HepG2 (cell line): ENCODE measurements at regions not wholly inside any gene's neighbourhood (a gene's known extent, or its start where the extent isn't known, plus 50 kb on each side); places are given as distances from the start of the nearest gene placed in this dataset.

Experiments
- ATAC-seq: fragments of 200-7000 bp; cut with Tn5 transposase; 3 replicates; pipeline ENCODE4 v1.9.1; 2020; ENCODE audit warnings: mild to moderate bottlenecking, moderate library complexity
- BruUV-seq: library from RNA; stranded (reverse); fragments of 400-500 nt; replicated peaks from 2 replicates; lab custom pipeline; 2021; lab: Mats Ljungman, UMichigan
- CTCF ChIA-PET: fragments of 300-600 bp; formaldehyde crosslinking; extraction: SDS; loops from one replicate; lab custom pipeline; 2021; ENCODE audit warnings: low total read pairs, inconsistent platforms, low intra/inter-chr PET ratio; lab: Yijun Ruan, JAX
- POLR2A ChIA-PET: fragments of 350-600 bp; sonication (Branson Sonifier 250); formaldehyde crosslinking; loops from one replicate; lab custom pipeline; 2020; ENCODE audit warnings: antibody characterized with exemption, inconsistent platforms; lab: Yijun Ruan, JAX
- DNase-seq: peaks from one replicate; pipeline ENCODE4 v3.0.0-alpha.2; 2015; ENCODE audit warnings: low spot score
- FAIRE-seq: peaks from 3 replicates; lab custom pipeline; 2011; peaks lifted over from hg19 to GRCh38; lab: Jason Lieb, UNC
- H2AFZ ChIP-seq: one replicate; pipeline ENCODE4 v1.6.1; 2011; ENCODE audit warnings: low read length, inconsistent platforms
- H3K27ac ChIP-seq: fragments of 300-600 bp; 3 replicates; pipeline ENCODE4 v1.8.0; 2011; ENCODE audit warnings: mixed run types, mild to moderate bottlenecking, mixed read lengths, low read length, inconsistent platforms; ENCODE audit not compliant: insufficient read depth; ENCODE audit errors: extremely low read length
- H3K27me3 ChIP-seq, 2 experiments: fragments of 200-600 bp in 1 of 2; 2 replicates in 1 of 2; 3 replicates in 1 of 2; pipeline versions ENCODE4 v1.6.0 to v1.8.0; 2011; ENCODE audit warnings: low read length in 2 of 2, mild to moderate bottlenecking in 2 of 2, moderate library complexity in 2 of 2, inconsistent platforms in 1 of 2; ENCODE audit not compliant: insufficient read depth in 2 of 2, control insufficient read depth in 1 of 2
- H3K36me3 ChIP-seq, 2 experiments: fragments of 200-600 bp in 1 of 2; replicated peaks in 1 of 2; 2 replicates in 1 of 2; 3 replicates in 1 of 2; pipeline versions ENCODE4 v1.5.1 to v1.8.0; 2011; ENCODE audit warnings: low read length in 2 of 2, inconsistent platforms in 1 of 2; ENCODE audit not compliant: insufficient read depth in 2 of 2, control insufficient read depth in 1 of 2
- H3K4me1 ChIP-seq: 2 replicates; pipeline ENCODE4 v1.5.1; 2012; ENCODE audit warnings: low read length, inconsistent platforms; ENCODE audit not compliant: insufficient read depth
- H3K4me2 ChIP-seq: 2 replicates; pipeline ENCODE4 v1.6.0; 2011; ENCODE audit warnings: low read depth, low read length, inconsistent platforms
- H3K4me3 ChIP-seq, 3 experiments: fragments of 200-600 bp in 1 of 3; sonication (generic), shearing (Covaris generic) in 1 of 3; replicated peaks in 1 of 3; 2 replicates each; pipeline ENCODE4 v1.5.1; 2011 to 2016; ENCODE audit warnings: low read length in 3 of 3, inconsistent platforms in 2 of 3, low read depth in 2 of 3, mild to moderate bottlenecking in 2 of 3, control low read depth in 1 of 3, mixed read lengths in 1 of 3; ENCODE audit not compliant: insufficient read depth in 1 of 3
- H3K79me2 ChIP-seq: one replicate; pipeline ENCODE4 v1.6.1; 2011; ENCODE audit warnings: low read length, inconsistent platforms; ENCODE audit not compliant: insufficient read depth
- H3K9ac ChIP-seq: 2 replicates; pipeline ENCODE4 v1.6.0; 2011; ENCODE audit warnings: mild to moderate bottlenecking, low read depth, low read length, inconsistent platforms; ENCODE audit not compliant: insufficient read depth
- H3K9me3 ChIP-seq: 2 replicates; pipeline ENCODE4 v1.5.1; 2012; ENCODE audit warnings: mild to moderate bottlenecking, low read length
- H4K20me1 ChIP-seq: 2 replicates; pipeline ENCODE4 v1.6.0; 2011; ENCODE audit warnings: inconsistent platforms, mild to moderate bottlenecking, low read length, moderate library complexity; ENCODE audit not compliant: insufficient read depth
- NFE2L2 ChIP-seq: fragments of 150-350 bp; IDR thresholded peaks from 2 replicates; pipeline ENCODE4 v1.6.1; 2014; ENCODE audit warnings: low read length
- SMARCE1 ChIP-seq: fragments of 450-650 bp; IDR thresholded peaks from 2 replicates; pipeline ENCODE4 v1.6.1; 2017; ENCODE audit warnings: borderline replicate concordance
- ZEB1 ChIP-seq: IDR thresholded peaks from 2 replicates; pipeline ENCODE4 v1.6.1; 2012; ENCODE audit warnings: mild to moderate bottlenecking, low read depth, inconsistent platforms; ENCODE audit not compliant: insufficient replicate concordance
- ZNF746 ChIP-seq: sonication (generic); formaldehyde crosslinking; IDR thresholded peaks from 2 replicates; pipeline ENCODE4 v1.8.0; 2022; ENCODE audit warnings: mild to moderate bottlenecking, missing genetic modification reagents
- WGBS: methylation state at CpG from one replicate; pipeline ENCODE4 v1.1.6; 2017; ENCODE audit warnings: low lambda C conversion rate; 5-methylcytosine and 5-hydroxymethylcytosine counted together
- in situ Hi-C: cut with HindIII; loops from 2 replicates; pipeline ENCODE4 v1.10.0; 2017; ENCODE audit warnings: low pct_unique_long_range_greater_than_20kb; ENCODE audit not compliant: extremely low pct_ligation_motif_present
- intact Hi-C: fragments of 100-400 bp; cut with micrococcal nuclease; formaldehyde crosslinking; loops from one replicate; pipeline ENCODE4 v1.10.0; 2022; ENCODE audit not compliant: unreplicated experiment
- TF ChIP-seq, protein P1 (sequence below): IDR thresholded peaks from 2 replicates; pipeline ENCODE4 v1.6.1; 2016; ENCODE audit warnings: low read depth, missing genetic modification reagents, missing compliant biosample characterization
- TF ChIP-seq, protein P2 (sequence below): IDR thresholded peaks from 2 replicates; pipeline ENCODE4 v1.6.1; 2016; ENCODE audit warnings: mild to moderate bottlenecking

DNA sequence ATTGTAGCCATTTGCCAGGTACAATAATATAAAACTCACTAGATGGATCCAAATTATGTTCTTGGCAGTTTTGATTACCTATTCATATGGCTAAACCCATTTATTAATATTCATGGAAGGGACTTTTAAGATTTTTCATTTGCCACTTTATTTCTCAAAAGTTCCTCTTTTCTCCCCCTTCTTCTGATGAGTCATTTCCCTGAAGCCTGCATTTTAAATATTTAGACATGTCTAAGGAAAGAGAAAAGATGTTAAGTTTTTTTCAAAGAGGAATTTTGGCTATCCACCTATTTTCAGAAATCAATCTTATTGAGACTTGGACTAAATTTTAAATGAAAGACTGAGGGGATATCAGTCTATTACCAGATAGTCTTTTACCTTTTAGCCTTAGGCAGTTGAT is 1189.4 kb downstream of the EFNA5 start (continued):
- TF ChIP-seq, protein P1, sequence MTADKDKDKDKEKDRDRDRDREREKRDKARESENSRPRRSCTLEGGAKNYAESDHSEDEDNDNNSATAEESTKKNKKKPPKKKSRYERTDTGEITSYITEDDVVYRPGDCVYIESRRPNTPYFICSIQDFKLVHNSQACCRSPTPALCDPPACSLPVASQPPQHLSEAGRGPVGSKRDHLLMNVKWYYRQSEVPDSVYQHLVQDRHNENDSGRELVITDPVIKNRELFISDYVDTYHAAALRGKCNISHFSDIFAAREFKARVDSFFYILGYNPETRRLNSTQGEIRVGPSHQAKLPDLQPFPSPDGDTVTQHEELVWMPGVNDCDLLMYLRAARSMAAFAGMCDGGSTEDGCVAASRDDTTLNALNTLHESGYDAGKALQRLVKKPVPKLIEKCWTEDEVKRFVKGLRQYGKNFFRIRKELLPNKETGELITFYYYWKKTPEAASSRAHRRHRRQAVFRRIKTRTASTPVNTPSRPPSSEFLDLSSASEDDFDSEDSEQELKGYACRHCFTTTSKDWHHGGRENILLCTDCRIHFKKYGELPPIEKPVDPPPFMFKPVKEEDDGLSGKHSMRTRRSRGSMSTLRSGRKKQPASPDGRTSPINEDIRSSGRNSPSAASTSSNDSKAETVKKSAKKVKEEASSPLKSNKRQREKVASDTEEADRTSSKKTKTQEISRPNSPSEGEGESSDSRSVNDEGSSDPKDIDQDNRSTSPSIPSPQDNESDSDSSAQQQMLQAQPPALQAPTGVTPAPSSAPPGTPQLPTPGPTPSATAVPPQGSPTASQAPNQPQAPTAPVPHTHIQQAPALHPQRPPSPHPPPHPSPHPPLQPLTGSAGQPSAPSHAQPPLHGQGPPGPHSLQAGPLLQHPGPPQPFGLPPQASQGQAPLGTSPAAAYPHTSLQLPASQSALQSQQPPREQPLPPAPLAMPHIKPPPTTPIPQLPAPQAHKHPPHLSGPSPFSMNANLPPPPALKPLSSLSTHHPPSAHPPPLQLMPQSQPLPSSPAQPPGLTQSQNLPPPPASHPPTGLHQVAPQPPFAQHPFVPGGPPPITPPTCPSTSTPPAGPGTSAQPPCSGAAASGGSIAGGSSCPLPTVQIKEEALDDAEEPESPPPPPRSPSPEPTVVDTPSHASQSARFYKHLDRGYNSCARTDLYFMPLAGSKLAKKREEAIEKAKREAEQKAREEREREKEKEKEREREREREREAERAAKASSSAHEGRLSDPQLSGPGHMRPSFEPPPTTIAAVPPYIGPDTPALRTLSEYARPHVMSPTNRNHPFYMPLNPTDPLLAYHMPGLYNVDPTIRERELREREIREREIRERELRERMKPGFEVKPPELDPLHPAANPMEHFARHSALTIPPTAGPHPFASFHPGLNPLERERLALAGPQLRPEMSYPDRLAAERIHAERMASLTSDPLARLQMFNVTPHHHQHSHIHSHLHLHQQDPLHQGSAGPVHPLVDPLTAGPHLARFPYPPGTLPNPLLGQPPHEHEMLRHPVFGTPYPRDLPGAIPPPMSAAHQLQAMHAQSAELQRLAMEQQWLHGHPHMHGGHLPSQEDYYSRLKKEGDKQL (CRISPR knock-in tag) = no peak
- no peak for TF ChIP-seq SMARCE1

DNA sequence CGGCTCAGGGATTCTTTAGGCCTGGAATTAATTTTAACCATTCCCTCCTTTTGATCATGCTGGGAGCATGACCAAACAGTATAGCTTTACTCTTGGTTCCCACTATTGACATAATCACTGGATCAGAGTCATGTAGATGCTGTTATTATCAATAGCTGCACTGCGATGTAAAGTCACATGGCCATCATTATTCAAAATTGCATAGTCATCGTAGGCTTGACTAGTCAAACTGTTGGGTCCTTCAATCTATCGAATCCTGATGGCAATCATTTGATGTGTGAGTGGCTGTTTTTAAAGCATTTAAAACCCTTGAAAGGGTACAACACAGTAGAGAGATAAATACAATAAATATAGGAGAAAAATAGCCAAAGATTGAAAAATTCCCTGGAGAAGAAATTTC is 1194.1 kb downstream of the EFNA5 start:
- no peaks in the 10 kb centered on the region for H4K20me1 ChIP-seq
- in situ Hi-C loops = no loop called here
- 2% methylated on average over 4 of the region's 4 CpGs for WGBS
- no peak for ATAC-seq
- no peak for FAIRE-seq
- H3K27me3 ChIP-seq = no peaks in the 10 kb centered on the region
- H3K4me3 ChIP-seq = no peak overlapping the region
- no peaks in the 10 kb centered on the region for H3K36me3 ChIP-seq
- POLR2A ChIA-PET = no interaction called here
- DNase-seq = no peak
- intact Hi-C loops = no loop called here
- no peak overlapping the region for H3K27ac ChIP-seq
- BruUV-seq = no TSS peak
- H3K4me1 ChIP-seq = no peaks in the 10 kb centered on the region
- H3K9me3 ChIP-seq = no peaks in the 10 kb centered on the region
- CTCF ChIA-PET = no interaction called here
- no peak overlapping the region for H2AFZ ChIP-seq
- TF ChIP-seq ZNF746 (CRISPR knock-in tag) (no peak), NFE2L2 (peak; percentile 60), ZEB1 (no peak)
- TF ChIP-seq, protein P2, sequence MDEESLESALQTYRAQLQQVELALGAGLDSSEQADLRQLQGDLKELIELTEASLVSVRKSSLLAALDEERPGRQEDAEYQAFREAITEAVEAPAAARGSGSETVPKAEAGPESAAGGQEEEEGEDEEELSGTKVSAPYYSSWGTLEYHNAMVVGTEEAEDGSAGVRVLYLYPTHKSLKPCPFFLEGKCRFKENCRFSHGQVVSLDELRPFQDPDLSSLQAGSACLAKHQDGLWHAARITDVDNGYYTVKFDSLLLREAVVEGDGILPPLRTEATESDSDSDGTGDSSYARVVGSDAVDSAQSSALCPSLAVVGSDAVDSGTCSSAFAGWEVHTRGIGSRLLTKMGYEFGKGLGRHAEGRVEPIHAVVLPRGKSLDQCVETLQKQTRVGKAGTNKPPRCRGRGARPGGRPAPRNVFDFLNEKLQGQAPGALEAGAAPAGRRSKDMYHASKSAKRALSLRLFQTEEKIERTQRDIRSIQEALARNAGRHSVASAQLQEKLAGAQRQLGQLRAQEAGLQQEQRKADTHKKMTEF = no peak
- no peaks in the 10 kb centered on the region for H3K79me2 ChIP-seq
- no peak overlapping the region for H3K4me2 ChIP-seq
- H3K9ac ChIP-seq = no peak overlapping the region
